A673 (cell line): ENCODE measurements at regions not wholly inside any gene's neighbourhood (a gene's known extent, or its start where the extent isn't known, plus 50 kb on each side); places are given as distances from the start of the nearest gene placed in this dataset.

Experiments
- EZH2 ChIP-seq: fragments of 200-600 bp; sonication (generic); IDR thresholded peaks from 2 replicates; pipeline ENCODE4 v1.6.1; 2017; ENCODE audit warnings: borderline replicate concordance, low read depth, mild to moderate bottlenecking, mixed read lengths, antibody characterized with exemption, low read length; ENCODE audit not compliant: poor library complexity, severe bottlenecking
- TF ChIP-seq, protein P1 (sequence below): fragments of 300-800, 200-600 bp; sonication (generic); conservative IDR thresholded peaks from 2 replicates; pipeline ENCODE4 v1.5.1; 2017; ENCODE audit warnings: low read depth, mild to moderate bottlenecking, antibody characterized with exemption, low read length, moderate library complexity, mixed read lengths

DNA sequence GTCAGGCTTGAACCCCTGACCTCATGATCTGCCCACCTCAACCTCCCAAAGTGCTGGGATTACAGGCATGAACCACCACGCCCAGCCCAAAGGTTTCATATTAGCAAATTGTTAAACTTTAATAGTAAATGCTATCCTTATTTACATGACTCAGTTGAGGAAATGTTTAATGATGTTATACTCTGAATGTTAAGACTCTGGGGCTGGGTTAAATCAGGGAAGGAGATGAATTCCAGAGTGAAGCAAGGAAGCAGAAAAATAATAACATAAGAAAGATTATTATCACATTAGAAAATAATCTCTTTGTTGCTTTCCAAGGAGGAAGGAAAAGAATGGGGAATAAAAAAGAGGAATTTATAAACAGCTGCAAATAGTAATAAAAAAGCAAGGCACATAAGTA, 105.3 kb downstream of the PTGS2 start:
- TF ChIP-seq EZH2, result no peak
- TF ChIP-seq, protein P1, sequence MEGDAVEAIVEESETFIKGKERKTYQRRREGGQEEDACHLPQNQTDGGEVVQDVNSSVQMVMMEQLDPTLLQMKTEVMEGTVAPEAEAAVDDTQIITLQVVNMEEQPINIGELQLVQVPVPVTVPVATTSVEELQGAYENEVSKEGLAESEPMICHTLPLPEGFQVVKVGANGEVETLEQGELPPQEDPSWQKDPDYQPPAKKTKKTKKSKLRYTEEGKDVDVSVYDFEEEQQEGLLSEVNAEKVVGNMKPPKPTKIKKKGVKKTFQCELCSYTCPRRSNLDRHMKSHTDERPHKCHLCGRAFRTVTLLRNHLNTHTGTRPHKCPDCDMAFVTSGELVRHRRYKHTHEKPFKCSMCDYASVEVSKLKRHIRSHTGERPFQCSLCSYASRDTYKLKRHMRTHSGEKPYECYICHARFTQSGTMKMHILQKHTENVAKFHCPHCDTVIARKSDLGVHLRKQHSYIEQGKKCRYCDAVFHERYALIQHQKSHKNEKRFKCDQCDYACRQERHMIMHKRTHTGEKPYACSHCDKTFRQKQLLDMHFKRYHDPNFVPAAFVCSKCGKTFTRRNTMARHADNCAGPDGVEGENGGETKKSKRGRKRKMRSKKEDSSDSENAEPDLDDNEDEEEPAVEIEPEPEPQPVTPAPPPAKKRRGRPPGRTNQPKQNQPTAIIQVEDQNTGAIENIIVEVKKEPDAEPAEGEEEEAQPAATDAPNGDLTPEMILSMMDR, result no peak
